Uterus (tissue), 3 donors: ENCODE measurements at regions not wholly inside any gene's neighbourhood (a gene's known extent, or its start where the extent isn't known, plus 50 kb on each side); places are given as distances from the start of the nearest gene placed in this dataset.
"Not testable (repeated sequence)": the region's sequence is repeated elsewhere in the genome, so short reads cannot be mapped to it uniquely, and the experiment has no call there.

Experiments used
- DNase-seq, 2 donors: peaks; one replicate each; pipeline ENCODE4 v3.0.0-alpha.2; 2019 to 2020
- H3K27ac ChIP-seq, 2 donors: fragments of 200-600 bp; sonication (generic); 1 replicate in 1 of 2; 2 replicates in 1 of 2; pipeline ENCODE4 v1.5.1; 2016 to 2018
- H3K27me3 ChIP-seq, 2 donors: fragments of 200-600 bp; sonication (generic); one replicate each; pipeline ENCODE4 v1.5.1; 2018 to 2019; ENCODE audit warnings: control low read depth in 1 of 2
- H3K36me3 ChIP-seq, 2 donors: fragments of 200-600 bp; sonication (generic); one replicate each; pipeline ENCODE4 v1.5.1; 2019; ENCODE audit warnings: control low read depth in 1 of 2
- H3K4me1 ChIP-seq, 2 donors: fragments of 200-600 bp; sonication (generic); one replicate each; pipeline ENCODE4 v1.5.1; 2018 to 2019; ENCODE audit warnings: control low read depth in 1 of 2
- H3K4me3 ChIP-seq, 2 donors: fragments of 200-600 bp; sonication (generic); 1 replicate in 1 of 2; 2 replicates in 1 of 2; pipeline ENCODE4 v1.5.1; 2018 to 2019; ENCODE audit warnings: mild to moderate bottlenecking in 1 of 2
- H3K9me3 ChIP-seq, 2 donors: fragments of 200-600 bp; sonication (generic); one replicate each; pipeline ENCODE4 v1.5.1; 2019; ENCODE audit warnings: control low read depth in 1 of 2
- CTCF ChIP-seq, 4 experiments: fragments of 200-600 bp in 2 of 4; fragments of 450-650 bp in 2 of 4; sonication (generic) in 2 of 4; IDR thresholded peaks; one replicate each; pipeline ENCODE4 v1.5.1; 2016 to 2019; ENCODE audit warnings: antibody characterized with exemption in 4 of 4, mild to moderate bottlenecking in 2 of 4, moderate library complexity in 1 of 4
- POLR2A ChIP-seq, 2 donors: fragments of 450-650 bp; IDR thresholded peaks; one replicate each; pipeline ENCODE4 v1.6.1; 2016; ENCODE audit warnings: antibody characterized with exemption in 2 of 2, mild to moderate bottlenecking in 1 of 2, moderate library complexity in 1 of 2
- intact Hi-C: fragments of 100-400 bp; cut with DNase I; formaldehyde crosslinking; loops from one replicate; pipeline ENCODE4 v1.15.1; 2023; ENCODE audit warnings: low total_unique reads
- donor health status: DM: yes; HTN: yes; CAD: no.

DNA sequence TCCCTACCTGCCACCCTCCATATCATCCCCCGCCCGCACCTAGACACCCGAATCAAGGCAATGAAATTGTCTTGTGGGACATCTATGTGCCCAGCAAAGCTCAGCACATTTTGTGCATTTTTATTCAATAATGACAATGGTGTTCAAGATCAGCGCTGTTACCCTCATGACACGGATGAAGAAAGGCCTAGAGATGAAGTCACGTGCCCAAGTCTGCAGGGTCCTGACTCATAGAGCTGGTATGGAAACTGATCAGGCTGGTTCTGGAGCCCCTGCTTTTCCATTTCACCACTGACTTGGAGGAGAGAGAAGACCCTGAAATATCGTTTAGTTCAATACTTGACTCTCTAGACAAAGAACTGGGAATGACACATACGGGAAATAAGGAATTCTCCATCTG is 136.2 kb downstream of the KLRB1 start:
- H3K27ac ChIP-seq, H3K9me3 ChIP-seq, H3K4me1 ChIP-seq, H3K27me3 ChIP-seq, H3K36me3 ChIP-seq, intact Hi-C loops, DNase-seq, H3K4me3 ChIP-seq: not testable (repeated sequence)

DNA sequence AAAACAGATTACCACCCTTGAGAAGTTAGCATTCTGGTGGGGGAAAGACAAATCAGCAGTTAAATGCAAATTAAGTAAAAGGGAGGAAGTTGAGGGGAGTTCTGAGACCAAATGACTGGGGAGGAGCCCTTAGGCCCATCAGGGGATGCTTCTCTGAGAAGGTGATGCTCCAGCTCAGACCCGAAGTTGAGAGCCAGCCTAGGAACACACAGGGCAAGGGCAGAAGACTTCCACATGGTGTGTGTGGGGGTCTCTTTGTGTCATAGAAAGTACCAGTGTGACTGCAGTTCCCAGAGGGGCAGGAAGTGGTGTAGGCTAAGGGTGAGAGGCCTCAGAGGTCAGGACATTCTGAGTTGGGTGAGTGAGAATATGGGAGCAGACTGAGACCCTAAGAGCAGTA is 137.3 kb downstream of the KLRB1 start:
- H3K4me3 ChIP-seq, H3K27ac ChIP-seq, DNase-seq, H3K36me3 ChIP-seq, H3K4me1 ChIP-seq, intact Hi-C loops, H3K27me3 ChIP-seq, H3K9me3 ChIP-seq: not testable (repeated sequence)

DNA sequence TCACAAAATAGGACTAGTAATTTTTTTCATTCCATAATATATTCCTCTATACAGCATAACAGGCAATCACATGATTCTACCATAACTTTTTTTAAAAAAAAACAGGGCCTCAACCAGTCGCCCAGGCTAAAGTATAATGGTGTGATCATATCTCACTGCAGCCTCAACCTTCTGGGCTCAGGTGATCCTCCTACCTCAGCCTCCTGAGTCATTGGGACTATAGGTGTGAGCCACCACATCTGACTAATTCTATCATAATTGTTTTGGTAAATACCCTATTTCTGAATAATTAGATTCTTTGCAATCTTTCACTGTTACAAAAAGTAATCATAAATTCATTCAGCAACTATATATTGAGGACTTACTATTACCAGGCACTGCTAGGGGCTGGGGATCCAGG is 137.8 kb downstream of the KLRB1 start:
- H3K36me3 ChIP-seq, H3K9me3 ChIP-seq, intact Hi-C loops, DNase-seq, H3K4me1 ChIP-seq, H3K27ac ChIP-seq, H3K27me3 ChIP-seq, H3K4me3 ChIP-seq: not testable (repeated sequence)

DNA sequence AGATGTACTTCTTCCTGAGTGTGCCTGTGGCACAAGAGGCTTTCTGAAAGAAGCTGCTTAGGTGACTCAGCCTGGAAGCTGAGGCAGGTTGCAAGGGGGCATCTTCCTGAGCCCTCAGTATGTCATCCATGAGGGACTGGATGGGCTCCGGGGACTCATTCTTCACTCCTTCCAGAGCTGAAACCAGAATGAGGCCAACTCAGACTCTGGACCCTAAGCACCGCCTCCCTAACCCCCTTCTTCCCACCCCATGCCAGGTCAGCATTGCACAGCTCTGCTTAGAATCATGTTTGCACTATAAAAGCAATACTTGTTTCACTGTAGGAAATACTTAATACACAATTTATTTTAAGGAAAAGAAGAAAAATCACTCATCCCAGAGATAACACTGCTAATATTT is 138.3 kb downstream of the KLRB1 start:
- H3K4me1 ChIP-seq, H3K4me3 ChIP-seq, intact Hi-C loops, H3K36me3 ChIP-seq, H3K9me3 ChIP-seq, H3K27me3 ChIP-seq, DNase-seq, H3K27ac ChIP-seq: not testable (repeated sequence)

DNA sequence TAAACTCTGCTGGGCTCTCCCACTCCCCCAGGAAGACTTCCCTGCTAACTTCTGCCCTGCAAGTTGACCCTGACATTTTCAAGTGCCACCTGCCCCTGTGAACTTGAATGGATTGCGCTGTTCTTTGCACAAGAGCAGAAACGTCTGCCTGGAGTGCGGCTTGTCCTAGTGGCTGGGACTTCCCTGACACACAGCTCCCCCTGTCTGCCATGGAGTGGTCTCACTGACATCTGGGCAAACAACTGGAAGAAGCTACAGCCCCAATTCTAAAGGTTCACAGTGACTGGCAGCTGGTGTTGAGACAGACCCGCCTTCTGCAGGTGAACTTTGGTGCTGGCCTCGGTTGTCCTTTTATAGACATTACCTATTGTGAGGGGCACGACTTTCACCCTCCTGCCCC is 138.7 kb downstream of the KLRB1 start:
- DNase-seq, result peak; percentile 22 to 31
- H3K4me1 ChIP-seq, H3K27me3 ChIP-seq, H3K27ac ChIP-seq, H3K4me3 ChIP-seq, intact Hi-C loops, H3K9me3 ChIP-seq, H3K36me3 ChIP-seq: not testable (repeated sequence)
- peak; percentile 11 to 59 (median 40) for TF ChIP-seq CTCF (IDR thresholded peaks at IDR 0.05)

- intact Hi-C loops, H3K4me1 ChIP-seq, H3K36me3 ChIP-seq, DNase-seq, H3K4me3 ChIP-seq, H3K27ac ChIP-seq, H3K9me3 ChIP-seq, H3K27me3 ChIP-seq: not testable (repeated sequence)
These were observed 139.6 kb downstream of the KLRB1 start for GRCh38 chr12:9468144-9468543.

DNA sequence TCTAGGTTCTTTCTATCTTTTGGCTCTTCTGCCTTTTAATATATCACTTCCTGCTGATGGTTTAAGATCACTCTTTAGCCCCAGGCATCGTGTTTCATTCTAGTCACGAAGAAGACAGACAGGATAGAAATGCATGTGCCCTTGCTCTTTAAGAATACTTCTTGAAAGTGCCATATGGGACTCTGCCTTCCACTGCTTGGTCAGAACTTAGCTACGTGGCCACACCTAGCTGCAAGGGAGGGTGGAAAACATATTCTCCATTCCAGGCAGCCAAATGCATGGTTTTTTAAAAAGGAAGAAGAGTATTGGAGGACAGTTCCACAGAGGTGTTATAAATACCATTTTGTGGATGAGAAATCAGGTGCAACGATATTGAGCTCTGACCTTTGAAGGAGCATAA is 143.3 kb downstream of the KLRB1 start:
- no peak for DNase-seq
- no peak for TF ChIP-seq CTCF (IDR thresholded peaks at IDR 0.05)
- TF ChIP-seq POLR2A (IDR thresholded peaks at IDR 0.05), result no peak
- intact Hi-C loops, result no loop called here
- H3K4me1 ChIP-seq, result no peaks in the 10 kb centered on the region
- H3K27me3 ChIP-seq, result no peaks in the 10 kb centered on the region
- no peaks in the 10 kb centered on the region for H3K36me3 ChIP-seq
- no peak overlapping the region for H3K4me3 ChIP-seq
- no peaks in the 10 kb centered on the region for H3K9me3 ChIP-seq
- no peak overlapping the region for H3K27ac ChIP-seq

DNA sequence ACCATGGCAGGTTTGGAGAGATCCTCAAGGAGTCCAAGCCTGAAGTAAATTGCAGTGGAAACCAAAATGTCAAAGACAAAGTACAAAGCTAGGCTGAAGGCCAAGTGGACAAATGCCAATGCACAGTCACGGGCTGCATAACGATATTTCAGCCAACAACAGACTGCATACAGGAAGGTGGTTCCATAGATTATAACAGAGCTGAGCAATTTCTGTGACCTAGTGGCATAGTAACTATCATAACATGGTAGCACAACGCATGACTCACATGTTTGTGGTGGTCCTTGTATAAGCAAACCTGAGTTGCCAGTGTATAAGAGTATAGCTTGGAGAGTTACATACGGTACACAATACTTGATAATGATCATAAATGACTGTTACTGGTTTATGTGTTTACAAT is 152.2 kb downstream of the KLRB1 start:
- H3K4me3 ChIP-seq, H3K4me1 ChIP-seq, H3K36me3 ChIP-seq, H3K27ac ChIP-seq, intact Hi-C loops, H3K27me3 ChIP-seq, H3K9me3 ChIP-seq, DNase-seq: not testable (repeated sequence)

DNA sequence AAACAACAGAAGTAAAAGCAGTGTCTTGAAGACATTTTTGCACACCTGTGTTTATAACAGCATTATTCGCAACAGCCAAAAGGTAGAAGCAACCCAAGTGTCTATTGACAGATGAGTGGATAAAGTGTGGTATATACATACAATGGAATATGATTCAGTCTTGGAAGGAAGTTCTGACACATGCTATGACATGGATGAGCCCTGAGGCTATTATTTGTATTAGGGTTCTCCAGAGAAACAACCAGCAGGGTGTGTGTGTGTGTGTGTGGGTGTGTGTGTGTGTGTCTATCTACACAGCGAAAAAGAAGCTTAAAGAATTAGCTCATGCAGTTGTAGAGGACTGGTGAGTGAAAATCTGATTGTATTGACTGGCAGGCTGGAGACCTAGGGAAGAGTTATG is 153.7 kb downstream of the KLRB1 start:
- not testable (repeated sequence) for DNase-seq, H3K4me3 ChIP-seq

GRCh38 chr12:9450127-9450567 is 157.6 kb downstream of the KLRB1 start:
- H3K4me1 ChIP-seq, intact Hi-C loops, H3K36me3 ChIP-seq, DNase-seq, H3K27me3 ChIP-seq, H3K27ac ChIP-seq, H3K9me3 ChIP-seq, H3K4me3 ChIP-seq: not testable (repeated sequence)

More for the DNA sequence above, 153.7 kb downstream of the KLRB1 start:
- H3K27me3 ChIP-seq, H3K27ac ChIP-seq, H3K4me1 ChIP-seq, intact Hi-C loops, H3K9me3 ChIP-seq, H3K36me3 ChIP-seq: not testable (repeated sequence)

DNA sequence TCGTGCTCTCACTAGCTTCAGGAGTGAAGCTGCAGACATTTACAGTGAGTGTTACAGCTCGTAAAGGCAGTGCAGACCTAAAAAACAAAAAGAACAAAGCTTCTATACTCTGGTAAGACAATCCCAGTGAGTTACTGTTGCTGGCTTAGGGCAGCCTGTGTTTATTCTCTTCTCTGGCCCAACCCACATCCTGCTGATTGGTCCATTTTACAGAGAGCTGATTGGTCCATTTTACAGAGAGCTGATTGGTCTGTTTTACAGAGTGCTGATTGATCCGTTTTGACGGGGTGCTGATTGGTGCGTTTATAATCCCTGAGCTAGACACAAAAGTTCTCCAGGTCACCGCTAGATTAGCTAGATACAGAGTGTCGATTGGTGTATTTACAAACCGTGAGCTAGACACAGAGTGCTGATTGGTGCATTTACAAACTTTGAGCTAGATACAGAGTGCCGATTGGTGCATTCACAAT is 158.0 kb downstream of the KLRB1 start:
- H3K4me1 ChIP-seq, H3K9me3 ChIP-seq, H3K27ac ChIP-seq, intact Hi-C loops, H3K36me3 ChIP-seq, H3K27me3 ChIP-seq, H3K4me3 ChIP-seq, DNase-seq: not testable (repeated sequence)
